ENCODE measurements at regions not wholly inside any gene's neighbourhood (a gene's known extent, or its start where the extent isn't known, plus 50 kb on each side); places are given as distances from the start of the nearest gene placed in this dataset.
"Not testable (repeated sequence)": the region's sequence is repeated elsewhere in the genome, so short reads cannot be mapped to it uniquely, and the experiment has no call there.

- Histone ChIP-seq H3K4me3 (ENCODE audit: low read depth, low read length, poor library complexity, severe bottlenecking) (no peak overlapping the region), H3K9me3 (ENCODE audit: low read depth, low read length, poor library complexity, severe bottlenecking) (peaks cover 5% of the 10 kb centered on the region), H3K4me1 (ENCODE audit: insufficient read depth, low read length, poor library complexity, severe bottlenecking) (no peaks in the 10 kb centered on the region), H3K27me3 (replicated peaks; ENCODE audit: insufficient read depth, low read depth, low read length, poor library complexity) (no peaks in the 10 kb centered on the region), H3K27ac (ENCODE audit: low read depth, low read length, poor library complexity, severe bottlenecking) (no peak overlapping the region), H3K36me3 (ENCODE audit: insufficient read depth, low read length, poor library complexity, severe bottlenecking) (no peaks in the 10 kb centered on the region)
- intact Hi-C loops (cut with micrococcal nuclease; ENCODE audit: unreplicated experiment), result no loop called here
- ChIA-PET CTCF (no interaction called here), POLR2A (ENCODE audit: low non-redundant PET) (no interaction called here)
- no peak for DNase-seq (ENCODE audit: low spot score)
- BruUV-seq (replicated peaks), result no TSS peak
- TF ChIP-seq CTCF (conservative IDR thresholded peaks at IDR 0.05; ENCODE audit: low read depth, low read length) (no peak), EZH2 (IDR thresholded peaks at IDR 0.05; ENCODE audit: borderline replicate concordance, low read depth, low read length, poor library complexity, severe bottlenecking) (no peak)
These were observed 673.2 kb upstream of the BCHE start for GRCh38 chr3:166510382-166510781.

GRCh38 chr3:166500420-166500819, 663.2 kb upstream of the BCHE start:
- H3K27me3 ChIP-seq (replicated peaks; ENCODE audit: insufficient read depth, low read depth, low read length, poor library complexity); H3K36me3 ChIP-seq (ENCODE audit: insufficient read depth, low read length, poor library complexity, severe bottlenecking); CTCF ChIA-PET; H3K9me3 ChIP-seq (ENCODE audit: low read depth, low read length, poor library complexity, severe bottlenecking); H3K27ac ChIP-seq (ENCODE audit: low read depth, low read length, poor library complexity, severe bottlenecking); POLR2A ChIA-PET (ENCODE audit: low non-redundant PET); H3K4me1 ChIP-seq (ENCODE audit: insufficient read depth, low read length, poor library complexity, severe bottlenecking); DNase-seq (ENCODE audit: low spot score); H3K4me3 ChIP-seq (ENCODE audit: low read depth, low read length, poor library complexity, severe bottlenecking); BruUV-seq (replicated peaks); intact Hi-C loops (cut with micrococcal nuclease; ENCODE audit: unreplicated experiment): not testable (repeated sequence)

- ChIA-PET POLR2A (ENCODE audit: low non-redundant PET) (no interaction called here), CTCF (no interaction called here)
- H3K9me3 ChIP-seq (ENCODE audit: low read depth, low read length, poor library complexity, severe bottlenecking), result no peaks in the 10 kb centered on the region
- no peaks in the 10 kb centered on the region for H3K27me3 ChIP-seq (replicated peaks; ENCODE audit: insufficient read depth, low read depth, low read length, poor library complexity)
- no peak for DNase-seq (ENCODE audit: low spot score)
- no peak overlapping the region for H3K27ac ChIP-seq (ENCODE audit: low read depth, low read length, poor library complexity, severe bottlenecking)
- no peak overlapping the region for H3K4me3 ChIP-seq (ENCODE audit: low read depth, low read length, poor library complexity, severe bottlenecking)
- intact Hi-C loops (cut with micrococcal nuclease; ENCODE audit: unreplicated experiment), result no loop called here
- no peaks in the 10 kb centered on the region for H3K4me1 ChIP-seq (ENCODE audit: insufficient read depth, low read length, poor library complexity, severe bottlenecking)
- TF ChIP-seq CTCF (conservative IDR thresholded peaks at IDR 0.05; ENCODE audit: low read depth, low read length) (no peak), EZH2 (IDR thresholded peaks at IDR 0.05; ENCODE audit: borderline replicate concordance, low read depth, low read length, poor library complexity, severe bottlenecking) (no peak)
- no peaks in the 10 kb centered on the region for H3K36me3 ChIP-seq (ENCODE audit: insufficient read depth, low read length, poor library complexity, severe bottlenecking)
- BruUV-seq (replicated peaks), result no TSS peak
These were observed 662.4 kb upstream of the BCHE start for GRCh38 chr3:166499636-166500035.

- Histone ChIP-seq H3K27me3 (replicated peaks; ENCODE audit: insufficient read depth, low read depth, low read length, poor library complexity) (no peaks in the 10 kb centered on the region), H3K4me3 (ENCODE audit: low read depth, low read length, poor library complexity, severe bottlenecking) (no peak overlapping the region), H3K27ac (ENCODE audit: low read depth, low read length, poor library complexity, severe bottlenecking) (no peak overlapping the region), H3K9me3 (ENCODE audit: low read depth, low read length, poor library complexity, severe bottlenecking) (no peaks in the 10 kb centered on the region), H3K4me1 (ENCODE audit: insufficient read depth, low read length, poor library complexity, severe bottlenecking) (no peaks in the 10 kb centered on the region), H3K36me3 (ENCODE audit: insufficient read depth, low read length, poor library complexity, severe bottlenecking) (no peaks in the 10 kb centered on the region)
- TF ChIP-seq CTCF (conservative IDR thresholded peaks at IDR 0.05; ENCODE audit: low read depth, low read length) (no peak), EZH2 (IDR thresholded peaks at IDR 0.05; ENCODE audit: borderline replicate concordance, low read depth, low read length, poor library complexity, severe bottlenecking) (no peak)
- intact Hi-C loops (cut with micrococcal nuclease; ENCODE audit: unreplicated experiment), result no loop called here
- no TSS peak for BruUV-seq (replicated peaks)
- ChIA-PET POLR2A (ENCODE audit: low non-redundant PET) (no interaction called here), CTCF (no interaction called here)
- DNase-seq (ENCODE audit: low spot score), result peak; percentile 1
These were observed 661.2 kb upstream of the BCHE start for GRCh38 chr3:166498446-166498845.

Measured in A673 (cell line).